HepG2 (cell line): ENCODE measurements at regions not wholly inside any gene's neighbourhood (a gene's known extent, or its start where the extent isn't known, plus 50 kb on each side); places are given as distances from the start of the nearest gene placed in this dataset.

Source experiments
- ATAC-seq: fragments of 200-7000 bp; cut with Tn5 transposase; 3 replicates; pipeline ENCODE4 v1.9.1; 2020; ENCODE audit warnings: mild to moderate bottlenecking, moderate library complexity
- BruUV-seq: library from RNA; stranded (reverse); fragments of 400-500 nt; replicated peaks from 2 replicates; lab custom pipeline; 2021; lab: Mats Ljungman, UMichigan
- CTCF ChIA-PET: fragments of 300-600 bp; formaldehyde crosslinking; extraction: SDS; loops from one replicate; lab custom pipeline; 2021; ENCODE audit warnings: low total read pairs, inconsistent platforms, low intra/inter-chr PET ratio; lab: Yijun Ruan, JAX
- POLR2A ChIA-PET: fragments of 350-600 bp; sonication (Branson Sonifier 250); formaldehyde crosslinking; loops from one replicate; lab custom pipeline; 2020; ENCODE audit warnings: antibody characterized with exemption, inconsistent platforms; lab: Yijun Ruan, JAX
- DNase-seq: peaks from one replicate; pipeline ENCODE4 v3.0.0-alpha.2; 2015; ENCODE audit warnings: low spot score
- FAIRE-seq: peaks from 3 replicates; lab custom pipeline; 2011; peaks lifted over from hg19 to GRCh38; lab: Jason Lieb, UNC
- H2AFZ ChIP-seq: one replicate; pipeline ENCODE4 v1.6.1; 2011; ENCODE audit warnings: low read length, inconsistent platforms
- H3K27ac ChIP-seq: fragments of 300-600 bp; 3 replicates; pipeline ENCODE4 v1.8.0; 2011; ENCODE audit warnings: mixed run types, mild to moderate bottlenecking, mixed read lengths, low read length, inconsistent platforms; ENCODE audit not compliant: insufficient read depth; ENCODE audit errors: extremely low read length
- H3K27me3 ChIP-seq, 2 experiments: fragments of 200-600 bp in 1 of 2; 2 replicates in 1 of 2; 3 replicates in 1 of 2; pipeline versions ENCODE4 v1.6.0 to v1.8.0; 2011; ENCODE audit warnings: low read length in 2 of 2, mild to moderate bottlenecking in 2 of 2, moderate library complexity in 2 of 2, inconsistent platforms in 1 of 2; ENCODE audit not compliant: insufficient read depth in 2 of 2, control insufficient read depth in 1 of 2
- H3K36me3 ChIP-seq, 2 experiments: fragments of 200-600 bp in 1 of 2; replicated peaks in 1 of 2; 2 replicates in 1 of 2; 3 replicates in 1 of 2; pipeline versions ENCODE4 v1.5.1 to v1.8.0; 2011; ENCODE audit warnings: low read length in 2 of 2, inconsistent platforms in 1 of 2; ENCODE audit not compliant: insufficient read depth in 2 of 2, control insufficient read depth in 1 of 2
- H3K4me1 ChIP-seq: 2 replicates; pipeline ENCODE4 v1.5.1; 2012; ENCODE audit warnings: low read length, inconsistent platforms; ENCODE audit not compliant: insufficient read depth
- H3K4me2 ChIP-seq: 2 replicates; pipeline ENCODE4 v1.6.0; 2011; ENCODE audit warnings: low read depth, low read length, inconsistent platforms
- H3K4me3 ChIP-seq, 3 experiments: fragments of 200-600 bp in 1 of 3; sonication (generic), shearing (Covaris generic) in 1 of 3; replicated peaks in 1 of 3; 2 replicates each; pipeline ENCODE4 v1.5.1; 2011 to 2016; ENCODE audit warnings: low read length in 3 of 3, inconsistent platforms in 2 of 3, low read depth in 2 of 3, mild to moderate bottlenecking in 2 of 3, control low read depth in 1 of 3, mixed read lengths in 1 of 3; ENCODE audit not compliant: insufficient read depth in 1 of 3
- H3K79me2 ChIP-seq: one replicate; pipeline ENCODE4 v1.6.1; 2011; ENCODE audit warnings: low read length, inconsistent platforms; ENCODE audit not compliant: insufficient read depth
- H3K9ac ChIP-seq: 2 replicates; pipeline ENCODE4 v1.6.0; 2011; ENCODE audit warnings: mild to moderate bottlenecking, low read depth, low read length, inconsistent platforms; ENCODE audit not compliant: insufficient read depth
- H3K9me3 ChIP-seq: 2 replicates; pipeline ENCODE4 v1.5.1; 2012; ENCODE audit warnings: mild to moderate bottlenecking, low read length
- H4K20me1 ChIP-seq: 2 replicates; pipeline ENCODE4 v1.6.0; 2011; ENCODE audit warnings: inconsistent platforms, mild to moderate bottlenecking, low read length, moderate library complexity; ENCODE audit not compliant: insufficient read depth
- BATF2 ChIP-seq: sonication (generic); formaldehyde crosslinking; IDR thresholded peaks from 2 replicates; pipeline ENCODE4 v1.8.0; 2022; ENCODE audit warnings: mild to moderate bottlenecking, missing genetic modification reagents, moderate library complexity
- CEBPG ChIP-seq: IDR thresholded peaks from 2 replicates; pipeline ENCODE4 v1.6.1; 2016
- GATAD1 ChIP-seq: IDR thresholded peaks from 2 replicates; pipeline ENCODE4 v1.6.1; 2016; ENCODE audit warnings: missing genetic modification reagents, missing compliant biosample characterization
- HMGA1 ChIP-seq: sonication (generic); formaldehyde crosslinking; conservative IDR thresholded peaks from 2 replicates; pipeline ENCODE4 v1.4.0; 2020; ENCODE audit warnings: missing genetic modification reagents
- MYC ChIP-seq: sonication (generic); formaldehyde crosslinking; IDR thresholded peaks from 2 replicates; pipeline ENCODE4 v1.9.0; 2021; ENCODE audit warnings: missing genetic modification reagents, borderline replicate concordance
- NKX3-1 ChIP-seq: sonication (generic); formaldehyde crosslinking; IDR thresholded peaks from 2 replicates; pipeline ENCODE4 v1.5.0; 2020; ENCODE audit warnings: missing genetic modification reagents
- PAWR ChIP-seq: sonication (generic); formaldehyde crosslinking; IDR thresholded peaks from 2 replicates; pipeline ENCODE4 v1.4.0; 2020; ENCODE audit warnings: missing genetic modification reagents, mild to moderate bottlenecking, borderline replicate concordance
- SOX13 ChIP-seq, 3 experiments: fragments of 450-650 bp in 1 of 3; sonication (generic) in 1 of 3; formaldehyde crosslinking in 1 of 3; IDR thresholded peaks in 2 of 3; conservative IDR thresholded peaks in 1 of 3; 2 replicates each; pipeline versions ENCODE4 v1.5.0 to v1.6.1; 2016 to 2020; ENCODE audit warnings: antibody characterized with exemption in 1 of 3, mild to moderate bottlenecking in 1 of 3, missing compliant biosample characterization in 1 of 3, missing genetic modification reagents in 1 of 3, moderate library complexity in 1 of 3
- SSRP1 ChIP-seq: IDR thresholded peaks from 2 replicates; pipeline ENCODE4 v1.6.1; 2016; ENCODE audit warnings: control low read depth
- SUZ12 ChIP-seq: fragments of 150-350 bp; IDR thresholded peaks from 2 replicates; pipeline ENCODE4 v1.6.1; 2014; ENCODE audit warnings: low read depth, low read length
- TEAD2 ChIP-seq: sonication (generic); formaldehyde crosslinking; IDR thresholded peaks from 2 replicates; pipeline ENCODE4 v1.9.0; 2021; ENCODE audit warnings: missing genetic modification reagents
- ZKSCAN8 ChIP-seq: IDR thresholded peaks from 2 replicates; pipeline ENCODE4 v1.6.1; 2016; ENCODE audit warnings: borderline replicate concordance, missing genetic modification reagents, missing compliant biosample characterization
- ZNF550 ChIP-seq: sonication (generic); formaldehyde crosslinking; IDR thresholded peaks from 2 replicates; pipeline ENCODE4 v1.4.0; 2020; ENCODE audit warnings: mild to moderate bottlenecking, missing genetic modification reagents, borderline replicate concordance
- ZSCAN25 ChIP-seq: sonication (generic); formaldehyde crosslinking; IDR thresholded peaks from 2 replicates; pipeline ENCODE4 v1.8.0; 2022; ENCODE audit warnings: mild to moderate bottlenecking, missing genetic modification reagents
- WGBS: methylation state at CpG from one replicate; pipeline ENCODE4 v1.1.6; 2017; ENCODE audit warnings: low lambda C conversion rate; 5-methylcytosine and 5-hydroxymethylcytosine counted together
- in situ Hi-C: cut with HindIII; loops from 2 replicates; pipeline ENCODE4 v1.10.0; 2017; ENCODE audit warnings: low pct_unique_long_range_greater_than_20kb; ENCODE audit not compliant: extremely low pct_ligation_motif_present
- intact Hi-C: fragments of 100-400 bp; cut with micrococcal nuclease; formaldehyde crosslinking; loops from one replicate; pipeline ENCODE4 v1.10.0; 2022; ENCODE audit not compliant: unreplicated experiment
- TF ChIP-seq, protein P1 (sequence below): sonication (generic); IDR thresholded peaks from 2 replicates; pipeline ENCODE4 v1.6.1; 2016; ENCODE audit warnings: low read depth, borderline replicate concordance
- TF ChIP-seq, protein P2 (sequence below): sonication (generic); formaldehyde crosslinking; IDR thresholded peaks from 2 replicates; pipeline ENCODE4 v1.4.0; 2020; ENCODE audit warnings: mild to moderate bottlenecking, missing genetic modification reagents
- TF ChIP-seq, protein P3 (sequence below): sonication (generic); formaldehyde crosslinking; IDR thresholded peaks from 2 replicates; pipeline ENCODE4 v1.4.0; 2020; ENCODE audit warnings: mild to moderate bottlenecking, missing genetic modification reagents

DNA sequence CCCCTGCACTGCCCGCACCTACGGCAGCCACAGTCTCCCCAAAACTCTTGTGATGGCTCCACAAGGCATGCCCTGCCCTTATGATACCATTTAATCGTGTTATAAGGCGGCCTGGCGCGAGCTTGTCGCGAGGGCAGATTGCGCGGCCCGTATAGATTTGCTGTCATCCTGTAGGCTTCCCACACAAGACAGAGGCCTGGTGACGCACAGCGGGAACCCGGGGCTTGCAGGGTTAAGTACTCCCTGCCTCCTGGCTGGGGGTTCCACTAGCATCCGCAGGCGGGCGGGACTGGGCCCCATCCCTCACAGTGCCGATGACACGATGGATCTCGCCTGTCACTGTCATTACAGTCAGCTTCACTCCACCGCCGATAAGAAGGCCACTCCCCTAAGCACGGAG lies 364.9 kb upstream of the IRX2 start:
- no peak for ATAC-seq
- Histone ChIP-seq H3K4me1 (no peaks in the 10 kb centered on the region), H3K79me2 (no peaks in the 10 kb centered on the region), H4K20me1 (no peaks in the 10 kb centered on the region), H3K9me3 (no peaks in the 10 kb centered on the region), H2AFZ (no peak overlapping the region), H3K4me3 (no peak overlapping the region), H3K4me2 (no peak overlapping the region), H3K27ac (no peak overlapping the region), H3K27me3 (peaks cover 0 to 7% of the 10 kb centered on the region in 2 experiments; a peak in 1 of 5 replicates), H3K9ac (no peak overlapping the region), H3K36me3 (no peaks in the 10 kb centered on the region)
- CTCF ChIA-PET: no interaction called here
- intact Hi-C loops: no loop called here
- TF ChIP-seq CEBPG (no peak), TEAD2 (CRISPR knock-in tag) (no peak), SUZ12 (no peak), MYC (CRISPR knock-in tag) (no peak), NKX3-1 (no peak), ZNF550 (no peak)
- TF ChIP-seq, protein P1, sequence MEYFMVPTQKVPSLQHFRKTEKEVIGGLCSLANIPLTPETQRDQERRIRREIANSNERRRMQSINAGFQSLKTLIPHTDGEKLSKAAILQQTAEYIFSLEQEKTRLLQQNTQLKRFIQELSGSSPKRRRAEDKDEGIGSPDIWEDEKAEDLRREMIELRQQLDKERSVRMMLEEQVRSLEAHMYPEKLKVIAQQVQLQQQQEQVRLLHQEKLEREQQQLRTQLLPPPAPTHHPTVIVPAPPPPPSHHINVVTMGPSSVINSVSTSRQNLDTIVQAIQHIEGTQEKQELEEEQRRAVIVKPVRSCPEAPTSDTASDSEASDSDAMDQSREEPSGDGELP: no peak
- DNase-seq: no peak
- no TSS peak for BruUV-seq
- POLR2A ChIA-PET: no interaction called here
- FAIRE-seq: no peak
- 37% methylated on average over 6 of the region's 23 CpGs for WGBS
- in situ Hi-C loops: no loop called here

DNA sequence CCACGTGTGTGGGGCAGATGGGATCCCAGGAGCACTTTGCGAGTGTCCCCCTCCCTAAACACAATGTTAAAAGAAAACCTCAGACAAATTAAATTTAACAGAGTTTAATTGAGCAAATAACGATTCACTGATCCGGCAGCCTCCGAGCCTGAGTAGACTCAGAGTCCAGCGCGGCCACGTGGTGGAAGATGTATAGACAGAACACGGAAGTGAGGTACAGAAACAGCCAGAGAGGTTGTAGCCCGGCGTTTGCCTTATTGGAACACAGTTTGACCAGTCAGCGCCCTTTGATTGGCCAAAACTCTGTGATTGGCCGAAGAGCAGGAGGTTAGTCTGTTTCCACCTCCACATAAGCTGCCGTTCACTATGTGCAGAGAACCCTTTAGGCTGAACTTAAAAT lies 363.0 kb upstream of the IRX2 start:
- Histone ChIP-seq H4K20me1 (no peaks in the 10 kb centered on the region), H3K36me3 (no peaks in the 10 kb centered on the region), H3K4me2 (no peak overlapping the region), H3K9me3 (no peaks in the 10 kb centered on the region), H3K79me2 (no peaks in the 10 kb centered on the region), H3K27ac (no peak overlapping the region), H3K9ac (no peak overlapping the region), H3K4me3 (no peak overlapping the region), H3K27me3 (peaks cover 0 to 3% of the 10 kb centered on the region in 2 experiments; a peak in 2 of 5 replicates), H2AFZ (no peak overlapping the region), H3K4me1 (no peaks in the 10 kb centered on the region)
- WGBS: 53% methylated on average over 14 of the region's 14 CpGs
- in situ Hi-C loops: no loop called here
- FAIRE-seq (no peak), DNase-seq (no peak), ATAC-seq (no peak)
- intact Hi-C loops: no loop called here
- CTCF ChIA-PET: no interaction called here
- POLR2A ChIA-PET: no interaction called here
- no TSS peak for BruUV-seq
- TF ChIP-seq, protein P2, sequence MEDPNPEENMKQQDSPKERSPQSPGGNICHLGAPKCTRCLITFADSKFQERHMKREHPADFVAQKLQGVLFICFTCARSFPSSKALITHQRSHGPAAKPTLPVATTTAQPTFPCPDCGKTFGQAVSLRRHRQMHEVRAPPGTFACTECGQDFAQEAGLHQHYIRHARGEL (CRISPR knock-in tag): no peak
- TF ChIP-seq BATF2 (CRISPR knock-in tag) (no peak), SSRP1 (CRISPR knock-in tag) (no peak), SOX13 (IDR thresholded peaks at IDR 0.05) (no peak), SOX13 (CRISPR knock-in tag; conservative IDR thresholded peaks at IDR 0.05 in 1 of 2, IDR thresholded peaks at IDR 0.05 in 1 of 2) (no peak), ZKSCAN8 (CRISPR knock-in tag) (no peak), GATAD1 (no peak), HMGA1 (no peak), ZSCAN25 (CRISPR knock-in tag) (no peak), PAWR (CRISPR knock-in tag) (no peak)
- TF ChIP-seq, protein P3, sequence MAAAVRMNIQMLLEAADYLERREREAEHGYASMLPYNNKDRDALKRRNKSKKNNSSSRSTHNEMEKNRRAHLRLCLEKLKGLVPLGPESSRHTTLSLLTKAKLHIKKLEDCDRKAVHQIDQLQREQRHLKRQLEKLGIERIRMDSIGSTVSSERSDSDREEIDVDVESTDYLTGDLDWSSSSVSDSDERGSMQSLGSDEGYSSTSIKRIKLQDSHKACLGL: no peak
